Suprapubic skin (tissue), 4 donors: ENCODE measurements at regions not wholly inside any gene's neighbourhood (a gene's known extent, or its start where the extent isn't known, plus 50 kb on each side); places are given as distances from the start of the nearest gene placed in this dataset.

Experiments used
- EP300 ChIP-seq: sonication (generic); formaldehyde crosslinking; IDR thresholded peaks from one replicate; pipeline ENCODE4 v1.6.1; 2017; ENCODE audit warnings: antibody characterized with exemption
- POLR2A ChIP-seq, 2 donors: fragments of 450-650 bp; IDR thresholded peaks; one replicate each; pipeline ENCODE4 v1.6.1; 2017; ENCODE audit warnings: antibody characterized with exemption in 2 of 2, mild to moderate bottlenecking in 2 of 2, moderate library complexity in 2 of 2
- POLR2AphosphoS5 ChIP-seq, 3 donors: sonication (generic); formaldehyde crosslinking; IDR thresholded peaks; one replicate each; pipeline ENCODE4 v1.6.1; 2017; ENCODE audit warnings: antibody characterized with exemption in 3 of 3
- TF ChIP-seq, protein P1 (sequence below), 2 donors: fragments of 200-600 bp in 1 of 2; fragments of 450-650 bp in 1 of 2; sonication (generic) in 1 of 2; IDR thresholded peaks; one replicate each; pipeline ENCODE4 v1.5.1; 2016 to 2019; ENCODE audit warnings: antibody characterized with exemption in 2 of 2, mild to moderate bottlenecking in 1 of 2, moderate library complexity in 1 of 2

- TF ChIP-seq, protein P1, sequence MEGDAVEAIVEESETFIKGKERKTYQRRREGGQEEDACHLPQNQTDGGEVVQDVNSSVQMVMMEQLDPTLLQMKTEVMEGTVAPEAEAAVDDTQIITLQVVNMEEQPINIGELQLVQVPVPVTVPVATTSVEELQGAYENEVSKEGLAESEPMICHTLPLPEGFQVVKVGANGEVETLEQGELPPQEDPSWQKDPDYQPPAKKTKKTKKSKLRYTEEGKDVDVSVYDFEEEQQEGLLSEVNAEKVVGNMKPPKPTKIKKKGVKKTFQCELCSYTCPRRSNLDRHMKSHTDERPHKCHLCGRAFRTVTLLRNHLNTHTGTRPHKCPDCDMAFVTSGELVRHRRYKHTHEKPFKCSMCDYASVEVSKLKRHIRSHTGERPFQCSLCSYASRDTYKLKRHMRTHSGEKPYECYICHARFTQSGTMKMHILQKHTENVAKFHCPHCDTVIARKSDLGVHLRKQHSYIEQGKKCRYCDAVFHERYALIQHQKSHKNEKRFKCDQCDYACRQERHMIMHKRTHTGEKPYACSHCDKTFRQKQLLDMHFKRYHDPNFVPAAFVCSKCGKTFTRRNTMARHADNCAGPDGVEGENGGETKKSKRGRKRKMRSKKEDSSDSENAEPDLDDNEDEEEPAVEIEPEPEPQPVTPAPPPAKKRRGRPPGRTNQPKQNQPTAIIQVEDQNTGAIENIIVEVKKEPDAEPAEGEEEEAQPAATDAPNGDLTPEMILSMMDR (IDR thresholded peaks at IDR 0.05): no peak
- no peak for TF ChIP-seq POLR2A (IDR thresholded peaks at IDR 0.05)
- TF ChIP-seq EP300: no peak
- TF ChIP-seq POLR2AphosphoS5 (IDR thresholded peaks at IDR 0.05): no peak
Measured at GRCh38 chr1:96968541-96968940, 247.0 kb downstream of the PTBP2 start.
